Nephron (organoid): ENCODE measurements at regions not wholly inside any gene's neighbourhood (a gene's known extent, or its start where the extent isn't known, plus 50 kb on each side); places are given as distances from the start of the nearest gene placed in this dataset.

Source experiments
- H3K27ac Mint-ChIP-seq, 3 experiments: 2 replicates each; pipeline ENCODE4 v1.8.0; 2020; ENCODE audit warnings: mixed read lengths in 3 of 3, mild to moderate bottlenecking in 2 of 3, moderate library complexity in 1 of 3
- H3K27me3 Mint-ChIP-seq: 2 replicates; pipeline ENCODE4 v1.8.0; 2021; ENCODE audit warnings: low read depth, mild to moderate bottlenecking, moderate library complexity, mixed read lengths
- H3K36me3 Mint-ChIP-seq: 2 replicates; pipeline ENCODE4 v1.8.0; 2020; ENCODE audit warnings: low read depth, mixed read lengths
- H3K4me1 Mint-ChIP-seq: 2 replicates; pipeline ENCODE4 v1.8.0; 2020; ENCODE audit warnings: mixed read lengths
- H3K4me3 Mint-ChIP-seq, 3 experiments: 2 replicates each; pipeline ENCODE4 v1.8.0; 2020; ENCODE audit warnings: mild to moderate bottlenecking in 3 of 3, mixed read lengths in 3 of 3, moderate library complexity in 2 of 3
- H3K9me3 Mint-ChIP-seq: 2 replicates; pipeline ENCODE4 v1.8.0; 2020; ENCODE audit warnings: mixed read lengths
- CTCF ChIP-seq, 3 experiments: fragments of 200-600 bp; sonication (generic); IDR thresholded peaks; one replicate each; pipeline ENCODE4 v1.5.0; 2021; ENCODE audit warnings: antibody characterized with exemption in 3 of 3; ENCODE audit not compliant: unreplicated experiment in 3 of 3

GRCh38 chr1:187228790-187229189, 400.0 kb downstream of the PLA2G4A start:
- H3K27ac Mint-ChIP-seq = no peak overlapping the region
- H3K27me3 Mint-ChIP-seq = no peaks in the 10 kb centered on the region
- TF ChIP-seq CTCF (IDR thresholded peaks at IDR 0.05; ENCODE audit: unreplicated experiment in 3 of 3) = no peak
- no peaks in the 10 kb centered on the region for H3K4me1 Mint-ChIP-seq
- H3K9me3 Mint-ChIP-seq = no peaks in the 10 kb centered on the region
- H3K4me3 Mint-ChIP-seq = no peak overlapping the region
- no peaks in the 10 kb centered on the region for H3K36me3 Mint-ChIP-seq

GRCh38 chr1:187229496-187229895, 400.7 kb downstream of the PLA2G4A start:
- H3K27ac Mint-ChIP-seq = no peak overlapping the region
- no peaks in the 10 kb centered on the region for H3K36me3 Mint-ChIP-seq
- no peaks in the 10 kb centered on the region for H3K9me3 Mint-ChIP-seq
- no peaks in the 10 kb centered on the region for H3K27me3 Mint-ChIP-seq
- no peak overlapping the region for H3K4me3 Mint-ChIP-seq
- no peak for TF ChIP-seq CTCF (IDR thresholded peaks at IDR 0.05; ENCODE audit: unreplicated experiment in 3 of 3)
- no peaks in the 10 kb centered on the region for H3K4me1 Mint-ChIP-seq

- H3K4me3 Mint-ChIP-seq = no peak overlapping the region
- H3K27ac Mint-ChIP-seq = no peak overlapping the region
- no peak for TF ChIP-seq CTCF (IDR thresholded peaks at IDR 0.05; ENCODE audit: unreplicated experiment in 3 of 3)
- no peaks in the 10 kb centered on the region for H3K9me3 Mint-ChIP-seq
- H3K4me1 Mint-ChIP-seq = peaks cover 27% of the 10 kb centered on the region
- H3K27me3 Mint-ChIP-seq = peaks cover 4% of the 10 kb centered on the region
- H3K36me3 Mint-ChIP-seq = no peaks in the 10 kb centered on the region
Measured at GRCh38 chr1:187234706-187235105, 406.0 kb downstream of the PLA2G4A start.

- Mint-ChIP-seq H3K36me3 (no peaks in the 10 kb centered on the region), H3K4me3 (no peak overlapping the region), H3K27me3 (peaks cover 6% of the 10 kb centered on the region), H3K27ac (peak overlapping the region in 1 of 3 experiments; percentile 14), H3K9me3 (no peaks in the 10 kb centered on the region), H3K4me1 (peaks cover 27% of the 10 kb centered on the region)
- TF ChIP-seq CTCF (IDR thresholded peaks at IDR 0.05; ENCODE audit: unreplicated experiment in 3 of 3) = no peak
Measured at GRCh38 chr1:187236199-187236598, 407.4 kb downstream of the PLA2G4A start.

- no peak for TF ChIP-seq CTCF (IDR thresholded peaks at IDR 0.05; ENCODE audit: unreplicated experiment in 3 of 3)
- Mint-ChIP-seq H3K27me3 (peaks cover 8% of the 10 kb centered on the region), H3K4me3 (no peak overlapping the region), H3K27ac (peak overlapping the region in 1 of 3 experiments; percentile 14), H3K36me3 (no peaks in the 10 kb centered on the region), H3K4me1 (peaks cover 27% of the 10 kb centered on the region), H3K9me3 (no peaks in the 10 kb centered on the region)
Measured at GRCh38 chr1:187236676-187237075, 407.9 kb downstream of the PLA2G4A start.

GRCh38 chr1:187237542-187237941, 408.8 kb downstream of the PLA2G4A start:
- H3K36me3 Mint-ChIP-seq = no peaks in the 10 kb centered on the region
- peaks cover 27% of the 10 kb centered on the region for H3K4me1 Mint-ChIP-seq
- H3K27ac Mint-ChIP-seq = no peak overlapping the region
- H3K9me3 Mint-ChIP-seq = no peaks in the 10 kb centered on the region
- no peak for TF ChIP-seq CTCF (IDR thresholded peaks at IDR 0.05; ENCODE audit: unreplicated experiment in 3 of 3)
- H3K4me3 Mint-ChIP-seq = no peak overlapping the region
- peaks cover 8% of the 10 kb centered on the region for H3K27me3 Mint-ChIP-seq
